AG04449 (cell line): ENCODE measurements at regions not wholly inside any gene's neighbourhood (a gene's known extent, or its start where the extent isn't known, plus 50 kb on each side); places are given as distances from the start of the nearest gene placed in this dataset.

Source experiments
- CTCF ChIA-PET: fragments of 350-600 bp; formaldehyde crosslinking; extraction: SDS; loops from one replicate; lab custom pipeline; 2021; ENCODE audit warnings: antibody characterized with exemption; lab: Yijun Ruan, JAX
- POLR2A ChIA-PET: fragments of 400-600, 350-600 bp; formaldehyde crosslinking; extraction: SDS; loops from one replicate; lab custom pipeline; 2020; ENCODE audit warnings: antibody characterized with exemption, inconsistent platforms; lab: Yijun Ruan, JAX
- DNase-seq: peaks from one replicate; pipeline ENCODE4 v3.0.0-alpha.2; 2010; ENCODE audit warnings: low read depth, low spot score
- H3K4me3 ChIP-seq: 2 replicates; pipeline ENCODE4 v1.5.1; 2011; ENCODE audit warnings: low read depth, mild to moderate bottlenecking, control low read depth, low read length
- TF ChIP-seq, protein P1 (sequence below): IDR thresholded peaks from one replicate; pipeline ENCODE4 v1.5.1; 2011; ENCODE audit warnings: mild to moderate bottlenecking, moderate library complexity, low read length, control low read depth, inconsistent platforms; ENCODE audit not compliant: insufficient read depth; ENCODE audit errors: missing control alignments

GRCh38 chr7:113410796-113411195 lies 292.4 kb upstream of the SMIM30 start:
- TF ChIP-seq, protein P1, sequence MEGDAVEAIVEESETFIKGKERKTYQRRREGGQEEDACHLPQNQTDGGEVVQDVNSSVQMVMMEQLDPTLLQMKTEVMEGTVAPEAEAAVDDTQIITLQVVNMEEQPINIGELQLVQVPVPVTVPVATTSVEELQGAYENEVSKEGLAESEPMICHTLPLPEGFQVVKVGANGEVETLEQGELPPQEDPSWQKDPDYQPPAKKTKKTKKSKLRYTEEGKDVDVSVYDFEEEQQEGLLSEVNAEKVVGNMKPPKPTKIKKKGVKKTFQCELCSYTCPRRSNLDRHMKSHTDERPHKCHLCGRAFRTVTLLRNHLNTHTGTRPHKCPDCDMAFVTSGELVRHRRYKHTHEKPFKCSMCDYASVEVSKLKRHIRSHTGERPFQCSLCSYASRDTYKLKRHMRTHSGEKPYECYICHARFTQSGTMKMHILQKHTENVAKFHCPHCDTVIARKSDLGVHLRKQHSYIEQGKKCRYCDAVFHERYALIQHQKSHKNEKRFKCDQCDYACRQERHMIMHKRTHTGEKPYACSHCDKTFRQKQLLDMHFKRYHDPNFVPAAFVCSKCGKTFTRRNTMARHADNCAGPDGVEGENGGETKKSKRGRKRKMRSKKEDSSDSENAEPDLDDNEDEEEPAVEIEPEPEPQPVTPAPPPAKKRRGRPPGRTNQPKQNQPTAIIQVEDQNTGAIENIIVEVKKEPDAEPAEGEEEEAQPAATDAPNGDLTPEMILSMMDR = no peak
- ChIA-PET CTCF (interaction anchor here (1.6 kb wide), 1 partner anchor 11 kb away, joined by 7 read pairs; no protein-coding TSS in a partner anchor), POLR2A (no interaction called here)
- no peak for DNase-seq
- H3K4me3 ChIP-seq = no peak overlapping the region

DNA sequence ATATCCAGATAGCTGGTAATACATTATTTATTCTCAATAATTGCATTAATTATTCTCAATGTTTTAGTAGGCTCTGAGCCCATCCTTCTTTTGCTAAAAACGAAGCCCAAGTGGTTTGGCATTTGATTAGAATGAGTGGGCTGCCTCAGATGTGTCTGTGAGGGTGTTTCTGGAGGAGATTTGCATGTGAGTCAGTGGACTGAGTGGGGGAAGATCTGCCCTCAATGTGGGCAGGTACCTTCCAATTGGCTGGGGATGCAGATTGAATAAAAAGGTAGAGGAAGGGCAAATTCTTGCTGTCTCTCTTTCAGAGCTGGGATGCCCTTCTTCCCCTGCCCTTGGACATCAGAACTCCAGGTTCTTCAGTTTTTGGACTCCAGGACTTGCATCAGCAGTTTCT lies 290.6 kb upstream of the SMIM30 start:
- TF ChIP-seq, protein P1 = no peak

GRCh38 chr7:113405296-113406056 lies 287.1 kb upstream of the SMIM30 start:
- no peak overlapping the region for H3K4me3 ChIP-seq
- no peak for DNase-seq
- POLR2A ChIA-PET = no interaction called here
- TF ChIP-seq, protein P1 = no peak
- CTCF ChIA-PET = no interaction called here

More for the DNA sequence above, 290.6 kb upstream of the SMIM30 start:
- no peak overlapping the region for H3K4me3 ChIP-seq
- POLR2A ChIA-PET = no interaction called here
- CTCF ChIA-PET = no interaction called here
- no peak for DNase-seq

DNA sequence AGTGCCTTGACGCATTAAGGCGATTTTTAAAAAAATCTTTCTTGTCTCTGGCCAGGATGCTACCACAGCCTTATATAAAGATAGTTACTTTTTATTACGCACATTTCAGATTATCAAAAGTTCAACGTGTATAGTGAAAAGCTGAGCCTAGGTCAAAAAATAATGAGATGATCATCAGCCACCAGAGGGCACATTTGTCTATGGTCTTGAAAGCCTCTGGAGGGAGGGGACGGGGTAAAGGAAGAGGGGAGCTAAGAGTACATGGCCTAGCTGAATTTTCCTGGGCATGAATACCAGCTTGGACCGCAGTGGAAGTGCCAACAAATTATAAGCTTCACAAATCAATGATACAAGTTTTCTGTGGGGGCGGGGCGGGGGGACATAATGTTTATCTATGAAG lies 285.9 kb upstream of the SMIM30 start:
- ChIA-PET POLR2A (no interaction called here), CTCF (no interaction called here)
- DNase-seq = no peak
- TF ChIP-seq, protein P1 = no peak
- H3K4me3 ChIP-seq = no peak overlapping the region

DNA sequence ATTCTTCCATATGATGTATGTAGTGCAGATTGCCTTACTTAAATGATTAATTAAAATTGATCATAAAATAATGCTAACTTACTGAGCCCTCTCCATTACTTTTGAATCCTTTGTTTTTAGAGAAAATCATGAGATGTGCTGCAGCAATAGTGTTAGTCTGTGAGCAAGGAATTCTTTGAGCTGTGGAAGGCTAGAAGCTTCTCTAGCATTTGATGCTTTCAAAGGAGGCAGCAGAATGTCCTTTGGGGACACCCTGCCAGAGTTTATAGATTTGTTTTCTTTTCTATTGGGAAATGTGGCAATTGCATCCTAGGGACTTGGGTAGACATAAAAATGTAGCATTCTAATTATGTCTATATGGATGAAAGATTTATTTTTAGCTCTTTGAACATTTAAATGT lies 284.1 kb upstream of the SMIM30 start:
- ChIA-PET CTCF (interaction anchor here (0.7 to 1.2 kb wide), 2 partner anchors 19 to 243 kb away, joined by 3 read pairs; no protein-coding TSS in a partner anchor), POLR2A (no interaction called here)
- DNase-seq = no peak
- TF ChIP-seq, protein P1 = no peak
- no peak overlapping the region for H3K4me3 ChIP-seq

DNA sequence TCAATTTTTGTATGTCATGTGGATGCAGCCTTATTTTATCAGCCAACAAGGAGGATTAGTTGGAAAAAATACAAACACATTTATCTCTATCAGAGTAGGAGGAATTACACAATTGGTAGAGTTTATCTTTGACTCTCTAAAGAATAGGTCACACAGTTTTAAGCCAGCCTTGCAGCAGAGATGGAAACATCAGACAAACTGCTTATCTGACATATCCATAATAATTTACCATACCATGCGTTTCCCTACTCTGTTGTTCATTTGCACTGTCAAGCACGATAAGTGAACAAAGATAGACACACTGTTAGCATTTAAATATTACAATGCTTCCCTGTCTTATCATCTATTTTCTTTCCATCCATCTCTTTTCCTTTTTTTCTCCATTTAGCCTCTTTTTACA lies 283.7 kb upstream of the SMIM30 start:
- TF ChIP-seq, protein P1 = no peak
- DNase-seq = no peak
- ChIA-PET POLR2A (no interaction called here), CTCF (interaction anchor here (0.7 to 1.2 kb wide), 2 partner anchors 20 to 243 kb away, joined by 3 read pairs; no protein-coding TSS in a partner anchor)
- no peak overlapping the region for H3K4me3 ChIP-seq
